ENCODE measurements at regions not wholly inside any gene's neighbourhood (a gene's known extent, or its start where the extent isn't known, plus 50 kb on each side); places are given as distances from the start of the nearest gene placed in this dataset.
A peak's percentile ranks its signal among the peaks of the same experiment; 100 is the strongest.

DNA sequence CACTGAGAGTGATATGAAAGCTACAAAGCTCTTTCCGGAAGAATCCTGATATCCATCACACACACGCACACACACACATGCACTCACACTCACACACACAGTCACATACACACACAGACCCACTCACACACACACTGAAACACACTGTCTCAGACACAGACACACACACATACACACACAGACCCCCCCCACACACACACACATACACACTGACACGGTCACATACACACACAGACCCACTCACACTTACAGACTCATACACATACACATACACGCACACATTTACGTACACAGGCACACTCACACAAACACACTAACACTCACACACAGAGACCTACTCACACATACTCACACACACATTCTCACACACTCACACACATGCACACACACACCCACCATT lies 58.6 kb downstream of the LIG4 start:
- Histone ChIP-seq H3K4me1 (ENCODE audit: low read depth, poor library complexity, severe bottlenecking) (no peaks in the 10 kb centered on the region), H4K20me1 (ENCODE audit: insufficient read depth) (no peaks in the 10 kb centered on the region), H3K36me3 (ENCODE audit: insufficient read depth) (no peaks in the 10 kb centered on the region), H2AFZ (ENCODE audit: low read depth) (no peak overlapping the region), H3K4me2 (no peak overlapping the region), H3K9ac (no peak overlapping the region), H3K27ac (no peak overlapping the region), H3K4me3 (IDR thresholded peaks at IDR 0.05; ENCODE audit: insufficient read depth, low read depth, low read length) (no peak overlapping the region), H3K79me2 (ENCODE audit: insufficient read depth, low read depth) (no peaks in the 10 kb centered on the region), H3K27me3 (ENCODE audit: insufficient read depth, low read depth) (no peaks in the 10 kb centered on the region)
- TF ChIP-seq, protein P1, sequence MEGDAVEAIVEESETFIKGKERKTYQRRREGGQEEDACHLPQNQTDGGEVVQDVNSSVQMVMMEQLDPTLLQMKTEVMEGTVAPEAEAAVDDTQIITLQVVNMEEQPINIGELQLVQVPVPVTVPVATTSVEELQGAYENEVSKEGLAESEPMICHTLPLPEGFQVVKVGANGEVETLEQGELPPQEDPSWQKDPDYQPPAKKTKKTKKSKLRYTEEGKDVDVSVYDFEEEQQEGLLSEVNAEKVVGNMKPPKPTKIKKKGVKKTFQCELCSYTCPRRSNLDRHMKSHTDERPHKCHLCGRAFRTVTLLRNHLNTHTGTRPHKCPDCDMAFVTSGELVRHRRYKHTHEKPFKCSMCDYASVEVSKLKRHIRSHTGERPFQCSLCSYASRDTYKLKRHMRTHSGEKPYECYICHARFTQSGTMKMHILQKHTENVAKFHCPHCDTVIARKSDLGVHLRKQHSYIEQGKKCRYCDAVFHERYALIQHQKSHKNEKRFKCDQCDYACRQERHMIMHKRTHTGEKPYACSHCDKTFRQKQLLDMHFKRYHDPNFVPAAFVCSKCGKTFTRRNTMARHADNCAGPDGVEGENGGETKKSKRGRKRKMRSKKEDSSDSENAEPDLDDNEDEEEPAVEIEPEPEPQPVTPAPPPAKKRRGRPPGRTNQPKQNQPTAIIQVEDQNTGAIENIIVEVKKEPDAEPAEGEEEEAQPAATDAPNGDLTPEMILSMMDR (conservative IDR thresholded peaks at IDR 0.05; ENCODE audit: low read depth, low read length), result no peak

DNA sequence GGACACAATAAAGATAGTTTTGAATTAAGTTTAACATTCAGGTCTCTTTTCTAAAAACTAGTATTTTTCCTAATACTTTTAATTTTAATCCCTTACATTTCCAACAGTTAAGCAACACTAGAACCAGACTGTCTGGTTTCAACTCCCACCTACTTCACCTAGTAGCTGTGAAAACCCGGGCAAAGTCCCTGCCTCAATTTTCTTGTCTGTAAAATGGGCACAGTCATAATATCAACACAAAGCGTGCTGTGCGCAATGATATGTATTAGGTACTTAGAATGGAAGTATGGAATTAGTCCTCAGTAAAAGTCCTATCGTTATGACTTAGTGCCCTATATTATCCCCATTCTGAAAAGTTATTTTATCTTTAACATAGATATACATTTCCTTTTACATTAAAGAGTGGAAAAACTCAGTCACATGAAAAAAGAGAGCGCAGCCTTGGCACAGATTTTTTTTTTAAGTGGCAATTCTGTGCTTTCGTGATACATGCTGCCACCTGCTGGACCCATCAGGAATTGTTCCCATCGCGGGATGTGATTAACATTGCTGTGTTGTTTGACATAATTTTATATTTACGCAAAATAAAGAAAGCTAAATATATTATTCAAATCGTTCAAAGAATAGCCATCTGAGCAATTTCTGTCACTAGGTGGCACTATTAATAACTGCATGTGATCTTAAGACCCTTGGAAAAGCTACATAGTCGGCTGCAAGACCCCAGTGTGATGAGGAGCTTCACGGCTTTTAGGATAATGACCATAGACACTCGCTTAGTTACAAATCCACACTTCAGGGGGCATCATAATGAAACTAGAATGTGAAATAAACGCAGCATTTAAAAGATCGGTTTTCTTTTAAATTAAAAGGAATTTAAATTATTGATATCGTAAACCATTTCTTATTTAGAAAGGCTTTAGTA lies 59.9 kb downstream of the LIG4 start:
- Histone ChIP-seq H3K36me3 (ENCODE audit: insufficient read depth) (no peaks in the 10 kb centered on the region), H3K27me3 (ENCODE audit: insufficient read depth, low read depth) (no peaks in the 10 kb centered on the region), H3K4me1 (ENCODE audit: low read depth, poor library complexity, severe bottlenecking) (no peaks in the 10 kb centered on the region), H2AFZ (ENCODE audit: low read depth) (no peak overlapping the region), H3K79me2 (ENCODE audit: insufficient read depth, low read depth) (no peaks in the 10 kb centered on the region), H3K27ac (no peak overlapping the region), H3K9ac (no peak overlapping the region), H3K4me3 (IDR thresholded peaks at IDR 0.05; ENCODE audit: insufficient read depth, low read depth, low read length) (no peak overlapping the region), H4K20me1 (ENCODE audit: insufficient read depth) (no peaks in the 10 kb centered on the region), H3K4me2 (no peak overlapping the region)
- TF ChIP-seq, protein P1 (conservative IDR thresholded peaks at IDR 0.05; ENCODE audit: low read depth, low read length), result peak; percentile 77

DNA sequence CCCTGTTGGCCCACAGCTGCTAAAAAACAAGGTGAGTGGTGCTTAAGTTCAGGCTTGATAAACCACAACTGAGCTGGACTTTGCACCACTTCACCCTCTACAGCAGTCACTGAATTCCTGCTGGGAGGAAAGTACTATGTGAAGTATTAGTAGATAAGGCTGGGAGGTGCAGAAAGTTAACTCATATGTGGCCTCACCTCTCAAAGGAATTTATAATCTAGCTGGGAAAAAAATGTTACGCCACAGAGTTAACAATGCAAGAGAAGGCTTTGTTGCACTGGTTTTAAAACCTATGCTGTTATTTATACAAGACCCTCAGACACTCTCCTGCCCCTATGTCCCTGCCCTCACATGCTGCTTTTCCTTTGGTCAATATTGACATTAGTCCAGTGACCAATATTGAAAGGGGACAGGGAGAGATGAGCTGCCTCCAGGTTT lies 60.9 kb downstream of the LIG4 start:
- H3K4me3 ChIP-seq (IDR thresholded peaks at IDR 0.05; ENCODE audit: insufficient read depth, low read depth, low read length), result no peak overlapping the region
- H3K79me2 ChIP-seq (ENCODE audit: insufficient read depth, low read depth), result no peaks in the 10 kb centered on the region
- H3K27me3 ChIP-seq (ENCODE audit: insufficient read depth, low read depth), result no peaks in the 10 kb centered on the region
- no peak overlapping the region for H2AFZ ChIP-seq (ENCODE audit: low read depth)
- H3K27ac ChIP-seq, result no peak overlapping the region
- H3K9ac ChIP-seq, result no peak overlapping the region
- H3K4me2 ChIP-seq, result no peak overlapping the region
- no peaks in the 10 kb centered on the region for H3K4me1 ChIP-seq (ENCODE audit: low read depth, poor library complexity, severe bottlenecking)
- H3K36me3 ChIP-seq (ENCODE audit: insufficient read depth), result no peaks in the 10 kb centered on the region
- TF ChIP-seq, protein P1 (conservative IDR thresholded peaks at IDR 0.05; ENCODE audit: low read depth, low read length), result no peak
- no peaks in the 10 kb centered on the region for H4K20me1 ChIP-seq (ENCODE audit: insufficient read depth)

DNA sequence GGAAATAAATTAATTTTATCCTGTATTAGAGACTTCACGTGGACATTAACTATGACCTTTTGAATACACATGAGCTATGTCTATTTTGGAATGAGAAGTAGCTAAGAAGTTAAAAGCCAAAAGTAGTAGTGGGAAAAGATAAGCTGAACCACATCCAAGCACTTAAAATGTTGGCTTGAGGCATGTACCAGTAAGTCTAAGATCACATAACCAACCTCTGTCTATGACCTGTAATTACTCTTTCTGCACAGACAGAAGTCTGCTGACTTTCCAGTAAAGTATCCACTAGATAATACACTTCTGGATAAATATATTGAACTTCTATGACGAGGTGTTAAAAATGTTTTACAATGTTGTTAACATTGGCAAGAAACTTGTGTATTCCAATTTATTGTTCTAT lies 68.7 kb downstream of the LIG4 start:
- H3K4me2 ChIP-seq, result no peak overlapping the region

More for the DNA sequence above, 68.7 kb downstream of the LIG4 start:
- Histone ChIP-seq H3K4me3 (IDR thresholded peaks at IDR 0.05; ENCODE audit: insufficient read depth, low read depth, low read length) (no peak overlapping the region), H2AFZ (ENCODE audit: low read depth) (no peak overlapping the region), H3K27ac (no peak overlapping the region), H3K4me1 (ENCODE audit: low read depth, poor library complexity, severe bottlenecking) (no peaks in the 10 kb centered on the region), H4K20me1 (ENCODE audit: insufficient read depth) (no peaks in the 10 kb centered on the region), H3K36me3 (ENCODE audit: insufficient read depth) (no peaks in the 10 kb centered on the region), H3K9ac (no peak overlapping the region), H3K79me2 (ENCODE audit: insufficient read depth, low read depth) (no peaks in the 10 kb centered on the region), H3K27me3 (ENCODE audit: insufficient read depth, low read depth) (no peaks in the 10 kb centered on the region)
- TF ChIP-seq, protein P1 (conservative IDR thresholded peaks at IDR 0.05; ENCODE audit: low read depth, low read length), result no peak

Data from KMS-11 (cell line).